CD4-positive, alpha-beta T cell (primary cell): ENCODE measurements at regions not wholly inside any gene's neighbourhood (a gene's known extent, or its start where the extent isn't known, plus 50 kb on each side); places are given as distances from the start of the nearest gene placed in this dataset.
"Not testable (repeated sequence)": the region's sequence is repeated elsewhere in the genome, so short reads cannot be mapped to it uniquely, and the experiment has no call there.

Experiments
- ATAC-seq: fragments of 200-7000 bp; cut with Tn5 transposase; one replicate; pipeline ENCODE4 v1.10.0; 2022; ENCODE audit warnings: mild to moderate bottlenecking; ENCODE audit not compliant: poor library complexity
- CTCF ChIA-PET: fragments of 350-600 bp; sonication (Branson Sonifier 250); formaldehyde crosslinking; loops from one replicate; lab custom pipeline; 2021; ENCODE audit warnings: antibody characterized with exemption, inconsistent platforms; lab: Charles Lee
- POLR2A ChIA-PET: fragments of 350-600 bp; sonication (Branson Sonifier 250); formaldehyde crosslinking; loops from one replicate; lab custom pipeline; 2021; ENCODE audit warnings: antibody characterized with exemption, inconsistent platforms; lab: Charles Lee
- DNase-seq, 14 experiments: peaks; one replicate each; pipeline ENCODE4 v3.0.0-alpha.2; 2013 to 2020; ENCODE audit warnings: mixed read lengths in 2 of 14
- H3K27ac ChIP-seq, 2 donors: one replicate each; pipeline versions ENCODE4 v1.5.1 to v1.7.0; 2013; ENCODE audit warnings: low read length in 2 of 2, low read depth in 1 of 2, mild to moderate bottlenecking in 1 of 2
- H3K27me3 ChIP-seq, 2 experiments: 1 replicate in 1 of 2; 2 replicates in 1 of 2; pipeline versions ENCODE4 v1.6.1 to v1.7.0; 2013; ENCODE audit warnings: low read length in 2 of 2, control low read depth in 1 of 2, mild to moderate bottlenecking in 1 of 2, moderate library complexity in 1 of 2; ENCODE audit not compliant: insufficient read depth in 2 of 2, control insufficient read depth in 1 of 2
- H3K36me3 ChIP-seq: one replicate; pipeline ENCODE4 v1.6.1; 2013; ENCODE audit warnings: low read length, control low read depth; ENCODE audit not compliant: insufficient read depth
- H3K4me1 ChIP-seq: one replicate; pipeline ENCODE4 v1.6.1; 2013; ENCODE audit warnings: low read length, control low read depth; ENCODE audit not compliant: insufficient read depth
- H3K4me3 ChIP-seq: one replicate; pipeline ENCODE4 v1.5.1; 2013; ENCODE audit warnings: mild to moderate bottlenecking, low read length, moderate library complexity
- H3K9me3 ChIP-seq, 2 experiments: 1 replicate in 1 of 2; 2 replicates in 1 of 2; pipeline versions ENCODE4 v1.6.1 to v1.7.0; 2013; ENCODE audit warnings: low read length in 2 of 2, mild to moderate bottlenecking in 2 of 2, control low read depth in 1 of 2, moderate library complexity in 1 of 2; ENCODE audit not compliant: control insufficient read depth in 1 of 2, insufficient read depth in 1 of 2
- H3K27ac Mint-ChIP-seq: one replicate; pipeline ENCODE4 v1.8.0; 2020; ENCODE audit warnings: mixed read lengths
- H3K27me3 Mint-ChIP-seq: one replicate; pipeline ENCODE4 v1.8.0; 2021; ENCODE audit warnings: mixed read lengths
- H3K36me3 Mint-ChIP-seq: one replicate; pipeline ENCODE4 v1.8.0; 2021; ENCODE audit warnings: low read depth, mixed read lengths
- H3K4me1 Mint-ChIP-seq: one replicate; pipeline ENCODE4 v1.8.0; 2021; ENCODE audit warnings: low read depth, mixed read lengths
- H3K4me3 Mint-ChIP-seq: one replicate; pipeline ENCODE4 v1.8.0; 2020; ENCODE audit warnings: mild to moderate bottlenecking, mixed read lengths
- H3K9me3 Mint-ChIP-seq: one replicate; pipeline ENCODE4 v1.8.0; 2020; ENCODE audit warnings: mixed read lengths
- CTCF ChIP-seq: fragments of 200-600 bp; IDR thresholded peaks from one replicate; pipeline ENCODE4 v1.8.0; 2022; ENCODE audit warnings: antibody characterized with exemption, mild to moderate bottlenecking
- intact Hi-C, 2 experiments: fragments of 100-400 bp; cut with DNase I in 1 of 2; cut with micrococcal nuclease in 1 of 2; formaldehyde crosslinking; loops; one replicate each; pipeline versions ENCODE4 v1.15.1 to v1.9.0; 2023 to 2025; cut with DNase I, micrococcal nuclease

- Mint-ChIP-seq H3K27me3 (no peaks in the 10 kb centered on the region), H3K27ac (no peak overlapping the region), H3K9me3 (no peaks in the 10 kb centered on the region), H3K36me3 (no peaks in the 10 kb centered on the region), H3K4me1 (no peaks in the 10 kb centered on the region), H3K4me3 (no peak overlapping the region)
- no peaks in the 10 kb centered on the region for H3K36me3 ChIP-seq
- DNase-seq (no peak), ATAC-seq (no peak)
- no peak for TF ChIP-seq CTCF
- H3K4me3 ChIP-seq, result no peak overlapping the region
- no peaks in the 10 kb centered on the region for H3K4me1 ChIP-seq
- H3K9me3 ChIP-seq, result no peaks in the 10 kb centered on the region
- H3K27me3 ChIP-seq, result no peaks in the 10 kb centered on the region
- ChIA-PET CTCF (no interaction called here), POLR2A (no interaction called here)
- H3K27ac ChIP-seq, result no peak overlapping the region
- intact Hi-C loops, result no loop called here
Observed at GRCh38 chr3:182424006-182424405, 369.3 kb upstream of the ATP11B start.

GRCh38 chr3:182425926-182426718 lies 367.2 kb upstream of the ATP11B start:
- H3K4me1 ChIP-seq, H3K9me3 Mint-ChIP-seq, POLR2A ChIA-PET, H3K9me3 ChIP-seq, H3K36me3 Mint-ChIP-seq, H3K4me3 ChIP-seq, H3K36me3 ChIP-seq, H3K4me1 Mint-ChIP-seq, DNase-seq, H3K27ac Mint-ChIP-seq, ATAC-seq, H3K27me3 Mint-ChIP-seq, intact Hi-C loops, H3K27me3 ChIP-seq, CTCF ChIA-PET, H3K4me3 Mint-ChIP-seq, H3K27ac ChIP-seq: not testable (repeated sequence)

DNA sequence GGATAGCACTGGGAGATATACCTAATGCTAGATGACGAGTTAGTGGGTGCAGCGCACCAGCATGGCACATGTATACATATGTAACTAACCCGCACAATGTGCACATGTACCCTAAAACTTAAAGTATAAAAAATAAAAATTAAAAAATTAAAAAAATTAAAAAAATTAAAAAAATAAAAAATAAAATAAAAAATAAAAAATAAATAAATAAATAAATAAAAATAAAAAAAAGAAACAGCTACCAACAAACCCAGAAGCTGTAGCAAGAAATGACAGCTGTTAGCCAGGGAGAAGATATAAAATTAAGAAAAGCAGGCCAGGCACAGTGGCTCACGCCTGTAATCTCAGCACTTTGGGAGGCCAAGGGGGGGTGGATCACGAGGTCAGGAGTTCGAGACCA lies 361.3 kb upstream of the ATP11B start:
- H3K4me3 ChIP-seq, ATAC-seq, H3K27me3 ChIP-seq, H3K27me3 Mint-ChIP-seq, H3K4me1 Mint-ChIP-seq, H3K36me3 ChIP-seq, POLR2A ChIA-PET, CTCF ChIA-PET, H3K27ac Mint-ChIP-seq, H3K9me3 ChIP-seq, H3K36me3 Mint-ChIP-seq, H3K27ac ChIP-seq, H3K4me3 Mint-ChIP-seq, intact Hi-C loops, H3K4me1 ChIP-seq, DNase-seq, H3K9me3 Mint-ChIP-seq: not testable (repeated sequence)

- Mint-ChIP-seq H3K4me1 (no peaks in the 10 kb centered on the region), H3K27ac (no peak overlapping the region), H3K4me3 (no peak overlapping the region), H3K9me3 (no peaks in the 10 kb centered on the region), H3K27me3 (no peaks in the 10 kb centered on the region), H3K36me3 (no peaks in the 10 kb centered on the region)
- no peak overlapping the region for H3K27ac ChIP-seq
- ChIA-PET POLR2A (no interaction called here), CTCF (no interaction called here)
- peaks cover 0 to 5% of the 10 kb centered on the region in 2 experiments for H3K9me3 ChIP-seq
- DNase-seq (no peak), ATAC-seq (no peak)
- no peaks in the 10 kb centered on the region for H3K4me1 ChIP-seq
- TF ChIP-seq CTCF, result no peak
- H3K36me3 ChIP-seq, result no peaks in the 10 kb centered on the region
- intact Hi-C loops, result no loop called here
- no peak overlapping the region for H3K4me3 ChIP-seq
- H3K27me3 ChIP-seq, result no peaks in the 10 kb centered on the region
Observed at GRCh38 chr3:182435860-182436259, 357.4 kb upstream of the ATP11B start.
